Endothelial cell of umbilical vein (primary cell): ENCODE measurements at regions not wholly inside any gene's neighbourhood (a gene's known extent, or its start where the extent isn't known, plus 50 kb on each side); places are given as distances from the start of the nearest gene placed in this dataset.

Experiments used
- BruUV-seq: library from RNA; stranded (reverse); fragments of 400-500 nt; replicated peaks from 2 replicates; lab custom pipeline; 2021; lab: Mats Ljungman, UMichigan
- CTCF ChIA-PET: fragments of 300-600, 350-600 bp; sonication (Branson Sonifier 250); formaldehyde crosslinking; loops from one replicate; lab custom pipeline; 2021; ENCODE audit warnings: antibody characterized with exemption, inconsistent platforms; lab: Charles Lee
- POLR2A ChIA-PET: fragments of 300-600, 350-600 bp; sonication (Branson Sonifier 250); formaldehyde crosslinking; loops from one replicate; lab custom pipeline; 2021; ENCODE audit warnings: antibody characterized with exemption, inconsistent platforms; lab: Charles Lee
- DNase-seq: peaks from one replicate; pipeline ENCODE4 v3.0.0-alpha.2; 2011; ENCODE audit warnings: low read depth, low spot score
- FAIRE-seq: peaks from 2 replicates; lab custom pipeline; 2011; peaks lifted over from hg19 to GRCh38; lab: Jason Lieb, UNC
- H2AFZ ChIP-seq: 2 replicates; pipeline ENCODE4 v1.6.0; 2012; ENCODE audit warnings: low read depth, low read length, control low read depth, inconsistent platforms
- H3K27ac ChIP-seq: 2 replicates; pipeline ENCODE4 v1.5.1; 2011; ENCODE audit warnings: low read depth, mild to moderate bottlenecking, control low read depth, low read length, moderate library complexity; ENCODE audit not compliant: insufficient read depth
- H3K27me3 ChIP-seq, 2 experiments: 2 replicates each; pipeline versions ENCODE4 v1.6.0 to v1.6.1; 2011; ENCODE audit warnings: low read length in 2 of 2, mixed read lengths in 1 of 2; ENCODE audit not compliant: control insufficient read depth in 2 of 2, insufficient read depth in 2 of 2
- H3K36me3 ChIP-seq, 2 experiments: 2 replicates in 1 of 2; 3 replicates in 1 of 2; pipeline ENCODE4 v1.5.1; 2011; ENCODE audit warnings: low read length in 2 of 2, mild to moderate bottlenecking in 1 of 2, moderate library complexity in 1 of 2; ENCODE audit not compliant: control insufficient read depth in 2 of 2, insufficient read depth in 2 of 2; ENCODE audit errors: extremely low read depth in 1 of 2
- H3K4me1 ChIP-seq: 3 replicates; pipeline ENCODE4 v1.5.1; 2011; ENCODE audit warnings: mild to moderate bottlenecking, low read length; ENCODE audit not compliant: control insufficient read depth, insufficient read depth; ENCODE audit errors: extremely low read depth
- H3K4me2 ChIP-seq: 2 replicates; pipeline ENCODE4 v1.6.1; 2011; ENCODE audit warnings: low read length, control low read depth, mixed read lengths; ENCODE audit not compliant: insufficient read depth
- H3K4me3 ChIP-seq, 3 experiments: fragments of 200-600 bp in 1 of 3; sonication (generic), shearing (Covaris generic) in 1 of 3; replicated peaks in 1 of 3; 2 replicates each; pipeline ENCODE4 v1.5.1; 2011 to 2016; ENCODE audit warnings: control low read depth in 3 of 3, low read length in 3 of 3, mild to moderate bottlenecking in 2 of 3, inconsistent platforms in 1 of 3, low read depth in 1 of 3, moderate library complexity in 1 of 3; ENCODE audit not compliant: insufficient read depth in 1 of 3
- H3K79me2 ChIP-seq: 2 replicates; pipeline ENCODE4 v1.6.0; 2012; ENCODE audit warnings: low read length, inconsistent platforms; ENCODE audit not compliant: control insufficient read depth, insufficient read depth
- H3K9ac ChIP-seq: replicated peaks from 2 replicates; pipeline ENCODE3; 2011; ENCODE audit warnings: low read length, control low read depth; ENCODE audit not compliant: insufficient read depth; ENCODE audit errors: extremely low read depth
- H3K9me1 ChIP-seq: replicated peaks from 3 replicates; pipeline ENCODE4 v1.6.0; 2011; ENCODE audit warnings: mild to moderate bottlenecking, low read length; ENCODE audit not compliant: control insufficient read depth, insufficient read depth; ENCODE audit errors: extremely low read depth
- H3K9me3 ChIP-seq: replicated peaks from 2 replicates; pipeline ENCODE4 v1.5.1; 2012; ENCODE audit warnings: low read length, inconsistent platforms; ENCODE audit not compliant: control insufficient read depth, insufficient read depth
- H4K20me1 ChIP-seq: replicated peaks from 2 replicates; pipeline ENCODE3; 2011; ENCODE audit warnings: mild to moderate bottlenecking, low read length; ENCODE audit not compliant: control insufficient read depth, insufficient read depth; ENCODE audit errors: extremely low read depth
- CTCF ChIP-seq, 2 donors: IDR thresholded peaks; 1 replicate in 1 of 2; 2 replicates in 1 of 2; pipeline ENCODE4 v1.5.1; 2011; ENCODE audit warnings: low read length in 2 of 2, mild to moderate bottlenecking in 2 of 2, moderate library complexity in 2 of 2, control low read depth in 1 of 2, inconsistent platforms in 1 of 2, low read depth in 1 of 2; ENCODE audit not compliant: insufficient read depth in 1 of 2; ENCODE audit errors: extremely low read depth in 1 of 2
- EZH2 ChIP-seq: IDR thresholded peaks from 2 replicates; pipeline ENCODE4 v1.6.1; 2012; ENCODE audit warnings: borderline replicate concordance, low read depth, mild to moderate bottlenecking, moderate library complexity, low read length, inconsistent platforms; ENCODE audit not compliant: severe bottlenecking
- FOS ChIP-seq: IDR thresholded peaks from 2 replicates; pipeline ENCODE4 v1.6.1; 2011; ENCODE audit warnings: mild to moderate bottlenecking, low read length, moderate library complexity, borderline replicate concordance; ENCODE audit not compliant: insufficient read depth
- GATA2 ChIP-seq: IDR thresholded peaks from 2 replicates; pipeline ENCODE4 v1.7.0; 2011; ENCODE audit warnings: low read depth, mild to moderate bottlenecking, moderate library complexity, mixed read lengths, low read length; ENCODE audit not compliant: insufficient read length, insufficient read depth
- JUN ChIP-seq: IDR thresholded peaks from 2 replicates; pipeline ENCODE4 v1.6.1; 2011; ENCODE audit warnings: borderline replicate concordance, low read depth; ENCODE audit not compliant: insufficient read length, insufficient read depth
- MAX ChIP-seq: IDR thresholded peaks from 2 replicates; pipeline ENCODE4 v1.6.1; 2011; ENCODE audit not compliant: insufficient read depth, insufficient read length
- MYC ChIP-seq: IDR thresholded peaks from one replicate; pipeline ENCODE4 v1.6.1; 2011; ENCODE audit warnings: mild to moderate bottlenecking, low read depth, low read length
- POLR2A ChIP-seq: IDR thresholded peaks from 2 replicates; pipeline ENCODE4 v1.6.1; 2012; ENCODE audit warnings: low read depth, mild to moderate bottlenecking, control low read depth, low read length
- POLR2AphosphoS5 ChIP-seq: IDR thresholded peaks from 2 replicates; pipeline ENCODE4 v1.6.1; 2012; ENCODE audit warnings: low read depth, mild to moderate bottlenecking, control low read depth, low read length, moderate library complexity; ENCODE audit not compliant: insufficient read depth
- dilution Hi-C: fragments of 300-500 bp; cut with MboI; formaldehyde crosslinking; loops from one replicate; pipeline ENCODE4 v1.15.0; 2019; ENCODE audit warnings: low sequenced_read_pairs; ENCODE audit not compliant: extremely low pct_ligation_motif_present
- intact Hi-C: fragments of 100-400 bp; cut with micrococcal nuclease; formaldehyde crosslinking; loops from one replicate; pipeline ENCODE4 v1.10.0; 2022

- dilution Hi-C loops = no loop called here
These were observed 814.4 kb downstream of the EFNB2 start for GRCh38 chr13:105721016-105721415.

GRCh38 chr13:105719859-105720258 lies 815.6 kb downstream of the EFNB2 start:
- H3K79me2 ChIP-seq = no peaks in the 10 kb centered on the region
- no peak for DNase-seq
- H3K9me3 ChIP-seq = no peaks in the 10 kb centered on the region
- no peak for FAIRE-seq
- no peaks in the 10 kb centered on the region for H3K4me1 ChIP-seq
- H3K27ac ChIP-seq = no peak overlapping the region
- dilution Hi-C loops = no loop called here
- ChIA-PET POLR2A (no interaction called here), CTCF (no interaction called here)
- H2AFZ ChIP-seq = no peak overlapping the region
- no peak overlapping the region for H3K9ac ChIP-seq
- no peaks in the 10 kb centered on the region for H3K27me3 ChIP-seq
- no peak overlapping the region for H3K4me2 ChIP-seq
- TF ChIP-seq CTCF (IDR thresholded peaks at IDR 0.05; ENCODE audit: extremely low read depth in 1 of 2, insufficient read depth in 1 of 2, low read depth in 1 of 2, low read length in 2 of 2) (no peak), EZH2 (no peak), GATA2 (no peak), JUN (no peak), POLR2A (no peak), MAX (no peak), FOS (no peak), POLR2AphosphoS5 (no peak), MYC (no peak)
- no peaks in the 10 kb centered on the region for H4K20me1 ChIP-seq
- H3K36me3 ChIP-seq = no peaks in the 10 kb centered on the region
- no TSS peak for BruUV-seq
- no peak overlapping the region for H3K4me3 ChIP-seq
- intact Hi-C loops = no loop called here
- no peaks in the 10 kb centered on the region for H3K9me1 ChIP-seq

More at GRCh38 chr13:105721016-105721415, 814.4 kb downstream of the EFNB2 start:
- Histone ChIP-seq H3K9ac (no peak overlapping the region), H3K4me1 (no peaks in the 10 kb centered on the region), H3K36me3 (no peaks in the 10 kb centered on the region), H4K20me1 (no peaks in the 10 kb centered on the region), H3K4me3 (no peak overlapping the region), H3K9me1 (no peaks in the 10 kb centered on the region), H3K4me2 (no peak overlapping the region), H3K27me3 (no peaks in the 10 kb centered on the region), H3K27ac (no peak overlapping the region), H3K9me3 (no peaks in the 10 kb centered on the region), H3K79me2 (no peaks in the 10 kb centered on the region), H2AFZ (no peak overlapping the region)
- DNase-seq = peak; percentile 44
- BruUV-seq = no TSS peak
- no peak for TF ChIP-seq GATA2
- no peak for TF ChIP-seq FOS
- TF ChIP-seq POLR2AphosphoS5 = no peak
- POLR2A ChIA-PET = no interaction called here
- CTCF ChIA-PET = no interaction called here
- intact Hi-C loops = no loop called here
- no peak for FAIRE-seq
